Sigmoid colon (tissue), 6 donors: ENCODE measurements at regions not wholly inside any gene's neighbourhood (a gene's known extent, or its start where the extent isn't known, plus 50 kb on each side); places are given as distances from the start of the nearest gene placed in this dataset.

Experiments used
- DNase-seq: peaks from one replicate; pipeline ENCODE4 v3.0.0-alpha.2; 2019
- H3K27ac ChIP-seq, 4 donors: fragments of 200-600 bp; sonication (generic); one replicate each; pipeline ENCODE4 v1.5.1; 2016 to 2019; ENCODE audit warnings: mild to moderate bottlenecking in 1 of 4
- H3K27me3 ChIP-seq, 3 donors: fragments of 200-600 bp; sonication (generic); one replicate each; pipeline ENCODE4 v1.5.1; 2019; ENCODE audit warnings: mild to moderate bottlenecking in 1 of 3
- H3K36me3 ChIP-seq, 4 donors: fragments of 200-600 bp; sonication (generic); one replicate each; pipeline ENCODE4 v1.5.1; 2016 to 2019
- H3K4me1 ChIP-seq, 4 donors: fragments of 200-600 bp; sonication (generic); one replicate each; pipeline ENCODE4 v1.5.1; 2017 to 2019
- H3K4me3 ChIP-seq, 4 donors: fragments of 200-600 bp; sonication (generic); one replicate each; pipeline ENCODE4 v1.5.1; 2017 to 2019; ENCODE audit warnings: mild to moderate bottlenecking in 2 of 4, moderate library complexity in 1 of 4
- H3K9me3 ChIP-seq, 4 donors: fragments of 200-600 bp in 3 of 4; sonication (generic) in 3 of 4; one replicate each; pipeline versions ENCODE4 v1.5.1 to v1.6.1; 2013 to 2019
- EP300 ChIP-seq, 4 donors: sonication (generic); formaldehyde crosslinking; IDR thresholded peaks; one replicate each; pipeline ENCODE4 v1.6.1; 2017; ENCODE audit warnings: antibody characterized with exemption in 4 of 4
- POLR2A ChIP-seq, 2 donors: fragments of 450-650 bp; IDR thresholded peaks; one replicate each; pipeline ENCODE4 v1.6.1; 2016; ENCODE audit warnings: antibody characterized with exemption in 2 of 2, mild to moderate bottlenecking in 2 of 2, moderate library complexity in 2 of 2
- POLR2AphosphoS5 ChIP-seq, 4 donors: sonication (generic); formaldehyde crosslinking; IDR thresholded peaks; one replicate each; pipeline ENCODE4 v1.6.1; 2017; ENCODE audit warnings: antibody characterized with exemption in 4 of 4
- WGBS, 2 donors: extraction: QIAGEN DNeasy Blood & Tissue Kit; methylation state at CpG; one replicate each; pipeline ENCODE4 v1.1.7; 2013; 5-methylcytosine and 5-hydroxymethylcytosine counted together
- intact Hi-C: fragments of 100-400 bp; cut with DNase I; formaldehyde crosslinking; loops from one replicate; pipeline ENCODE4 v1.15.1; 2023
- TF ChIP-seq, protein P1 (sequence below), 4 experiments: fragments of 450-650 bp in 3 of 4; fragments of 200-600 bp in 1 of 4; IDR thresholded peaks; one replicate each; pipeline ENCODE4 v1.5.1; 2016 to 2019; ENCODE audit warnings: antibody characterized with exemption in 4 of 4, mild to moderate bottlenecking in 3 of 4, moderate library complexity in 2 of 4
- donor health status: healthy with polysubstance abuse.
- donor health status: healthy.

DNA sequence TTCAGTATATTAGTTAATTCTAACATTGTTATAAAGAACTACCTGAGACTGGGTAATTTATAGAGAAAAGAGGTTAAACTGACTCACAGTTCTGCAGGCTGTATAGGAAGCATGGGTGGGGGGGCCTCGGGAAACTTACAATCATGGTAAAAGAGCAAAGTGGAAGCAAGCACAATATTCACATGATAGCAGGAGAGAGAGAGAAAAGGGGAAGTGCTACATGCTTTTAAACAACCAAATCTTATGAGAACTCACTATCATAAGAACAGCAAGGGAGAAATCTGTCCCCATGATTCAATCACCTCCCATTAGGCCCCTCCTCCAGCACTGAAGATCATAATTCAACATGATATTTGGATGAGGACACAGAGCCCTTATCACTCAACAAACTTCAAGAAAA lies 324.9 kb downstream of the ZNF608 start:
- Histone ChIP-seq H3K36me3 (no peaks in the 10 kb centered on the region), H3K4me3 (no peak overlapping the region), H3K27me3 (no peaks in the 10 kb centered on the region), H3K9me3 (peaks cover 0 to 4% (median 0%) of the 10 kb centered on the region in 4 donors), H3K4me1 (no peaks in the 10 kb centered on the region), H3K27ac (no peak overlapping the region)
- intact Hi-C loops: no loop called here
- 63 to 96% methylated on average over 1 of the region's 1 CpG for WGBS, 2 donors
- DNase-seq: no peak
- TF ChIP-seq EP300 (IDR thresholded peaks at IDR 0.05) (no peak), POLR2A (IDR thresholded peaks at IDR 0.05) (no peak)

DNA sequence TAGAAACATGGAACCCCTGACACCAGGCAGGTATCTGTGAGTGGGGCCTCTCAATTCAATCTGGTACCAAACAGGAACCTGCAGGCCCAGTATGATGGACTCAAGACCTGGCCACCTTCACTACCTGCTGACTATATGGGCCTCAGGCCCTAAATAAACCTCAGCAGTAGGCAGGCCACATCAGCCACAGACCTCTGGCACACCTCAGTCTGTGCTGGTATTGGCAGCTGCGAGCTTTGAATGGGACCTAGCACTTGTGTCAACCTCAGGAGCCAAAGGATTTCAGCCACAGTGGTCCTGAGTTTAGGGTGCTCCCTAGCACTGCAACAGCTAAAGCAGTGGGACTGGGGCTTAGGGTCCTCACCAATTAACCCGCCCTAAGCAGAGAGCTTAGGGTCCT lies 325.5 kb downstream of the ZNF608 start:
- 48 to 49% methylated on average over 2 of the region's 2 CpGs for WGBS, 2 donors
- H3K27me3 ChIP-seq: no peaks in the 10 kb centered on the region
- intact Hi-C loops: no loop called here
- no peak for TF ChIP-seq EP300 (IDR thresholded peaks at IDR 0.05)
- TF ChIP-seq, protein P1, sequence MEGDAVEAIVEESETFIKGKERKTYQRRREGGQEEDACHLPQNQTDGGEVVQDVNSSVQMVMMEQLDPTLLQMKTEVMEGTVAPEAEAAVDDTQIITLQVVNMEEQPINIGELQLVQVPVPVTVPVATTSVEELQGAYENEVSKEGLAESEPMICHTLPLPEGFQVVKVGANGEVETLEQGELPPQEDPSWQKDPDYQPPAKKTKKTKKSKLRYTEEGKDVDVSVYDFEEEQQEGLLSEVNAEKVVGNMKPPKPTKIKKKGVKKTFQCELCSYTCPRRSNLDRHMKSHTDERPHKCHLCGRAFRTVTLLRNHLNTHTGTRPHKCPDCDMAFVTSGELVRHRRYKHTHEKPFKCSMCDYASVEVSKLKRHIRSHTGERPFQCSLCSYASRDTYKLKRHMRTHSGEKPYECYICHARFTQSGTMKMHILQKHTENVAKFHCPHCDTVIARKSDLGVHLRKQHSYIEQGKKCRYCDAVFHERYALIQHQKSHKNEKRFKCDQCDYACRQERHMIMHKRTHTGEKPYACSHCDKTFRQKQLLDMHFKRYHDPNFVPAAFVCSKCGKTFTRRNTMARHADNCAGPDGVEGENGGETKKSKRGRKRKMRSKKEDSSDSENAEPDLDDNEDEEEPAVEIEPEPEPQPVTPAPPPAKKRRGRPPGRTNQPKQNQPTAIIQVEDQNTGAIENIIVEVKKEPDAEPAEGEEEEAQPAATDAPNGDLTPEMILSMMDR (IDR thresholded peaks at IDR 0.05): no peak
- TF ChIP-seq POLR2A (IDR thresholded peaks at IDR 0.05): no peak
- TF ChIP-seq POLR2AphosphoS5 (IDR thresholded peaks at IDR 0.05): no peak
- no peak overlapping the region for H3K4me3 ChIP-seq
- H3K36me3 ChIP-seq: no peaks in the 10 kb centered on the region
- no peaks in the 10 kb centered on the region for H3K4me1 ChIP-seq
- no peak overlapping the region for H3K27ac ChIP-seq
- H3K9me3 ChIP-seq: peaks cover 0 to 4% (median 0%) of the 10 kb centered on the region in 4 donors
- no peak for DNase-seq

DNA sequence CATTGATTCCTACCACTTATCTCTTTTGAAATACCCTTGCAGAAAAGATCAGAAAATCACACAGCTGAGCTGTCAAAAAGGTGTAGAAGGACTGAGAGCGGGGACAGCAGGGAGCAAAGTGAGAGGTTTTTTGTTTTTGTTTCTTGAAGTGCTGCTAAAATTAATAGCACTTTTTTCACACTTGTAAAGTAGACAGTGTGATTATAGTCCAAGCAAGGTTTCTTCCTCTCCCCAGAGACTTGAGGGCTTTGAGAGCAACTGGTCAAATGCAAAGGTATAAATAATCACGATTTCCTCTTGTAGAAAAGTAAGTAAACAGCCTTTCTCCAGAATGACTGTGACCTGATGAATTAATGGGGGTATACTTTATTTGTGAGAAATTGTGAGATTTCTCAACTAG lies 326.9 kb downstream of the ZNF608 start:
- intact Hi-C loops: no loop called here
- TF ChIP-seq POLR2AphosphoS5 (IDR thresholded peaks at IDR 0.05): no peak
- no peak for TF ChIP-seq POLR2A (IDR thresholded peaks at IDR 0.05)
- TF ChIP-seq, protein P1 (IDR thresholded peaks at IDR 0.05): no peak
- no peak for TF ChIP-seq EP300 (IDR thresholded peaks at IDR 0.05)
- Histone ChIP-seq H3K27ac (no peak overlapping the region), H3K36me3 (no peaks in the 10 kb centered on the region), H3K9me3 (peaks cover 0 to 4% (median 0%) of the 10 kb centered on the region in 4 donors), H3K27me3 (no peaks in the 10 kb centered on the region), H3K4me1 (no peaks in the 10 kb centered on the region), H3K4me3 (no peak overlapping the region)
- 68 to 77% methylated on average over 2 of the region's 2 CpGs for WGBS, 2 donors
- no peak for DNase-seq

DNA sequence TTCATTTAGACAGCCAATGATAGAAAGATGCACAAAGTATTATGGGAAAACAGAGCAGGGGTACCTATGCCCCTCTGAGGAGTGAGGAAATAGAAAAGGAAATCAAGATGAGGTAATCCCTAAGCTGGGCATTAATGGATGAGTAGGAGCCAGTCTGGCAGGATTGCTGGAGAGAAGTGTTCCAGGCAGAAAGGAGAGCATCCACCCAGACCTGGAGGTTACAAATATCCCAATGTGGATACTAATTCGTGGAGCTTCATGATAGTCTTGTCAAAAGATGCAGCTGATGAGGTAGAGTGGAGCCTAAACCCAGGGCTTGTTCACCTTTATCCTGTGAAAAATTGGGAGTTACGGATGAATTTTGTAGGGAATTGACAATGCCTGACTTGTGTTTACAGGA lies 328.0 kb downstream of the ZNF608 start:
- 90 to 91% methylated on average over 2 of the region's 2 CpGs for WGBS, 2 donors
- Histone ChIP-seq H3K9me3 (peaks cover 0 to 1% (median 0%) of the 10 kb centered on the region in 4 donors), H3K4me1 (no peaks in the 10 kb centered on the region), H3K36me3 (no peaks in the 10 kb centered on the region), H3K4me3 (no peak overlapping the region), H3K27ac (no peak overlapping the region), H3K27me3 (no peaks in the 10 kb centered on the region)
- intact Hi-C loops: no loop called here
- no peak for DNase-seq
- no peak for TF ChIP-seq POLR2A (IDR thresholded peaks at IDR 0.05)
- TF ChIP-seq, protein P1 (IDR thresholded peaks at IDR 0.05): no peak
- no peak for TF ChIP-seq EP300 (IDR thresholded peaks at IDR 0.05)
- TF ChIP-seq POLR2AphosphoS5 (IDR thresholded peaks at IDR 0.05): no peak

DNA sequence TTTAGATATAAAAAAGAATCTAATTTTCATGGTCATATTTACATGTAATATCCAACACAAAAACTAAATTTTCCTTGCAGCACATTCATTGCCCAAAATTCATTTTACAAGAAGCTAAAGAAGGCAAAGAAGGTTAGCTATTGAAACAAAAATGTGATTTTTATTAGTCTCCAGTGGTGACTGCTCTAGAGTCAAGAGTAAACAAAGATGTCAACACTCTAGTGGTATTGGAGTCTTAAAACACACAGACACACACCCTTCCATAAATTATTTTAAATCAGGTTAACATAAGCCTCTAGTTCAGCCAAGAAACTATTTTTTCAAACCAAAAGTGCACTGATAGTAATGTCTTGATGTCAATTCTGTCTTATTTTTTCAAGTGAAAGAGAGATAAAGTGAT lies 329.2 kb downstream of the ZNF608 start:
- no peaks in the 10 kb centered on the region for H3K36me3 ChIP-seq
- no peak overlapping the region for H3K27ac ChIP-seq
- H3K4me1 ChIP-seq: no peaks in the 10 kb centered on the region
- intact Hi-C loops: no loop called here
- H3K9me3 ChIP-seq: no peaks in the 10 kb centered on the region
- DNase-seq: no peak
- no peaks in the 10 kb centered on the region for H3K27me3 ChIP-seq
- TF ChIP-seq POLR2AphosphoS5 (IDR thresholded peaks at IDR 0.05) (no peak), EP300 (IDR thresholded peaks at IDR 0.05) (no peak), POLR2A (IDR thresholded peaks at IDR 0.05) (no peak)
- TF ChIP-seq, protein P1 (IDR thresholded peaks at IDR 0.05): no peak
- H3K4me3 ChIP-seq: no peak overlapping the region
